ENCODE measurements at regions not wholly inside any gene's neighbourhood (a gene's known extent, or its start where the extent isn't known, plus 50 kb on each side); places are given as distances from the start of the nearest gene placed in this dataset.

DNA sequence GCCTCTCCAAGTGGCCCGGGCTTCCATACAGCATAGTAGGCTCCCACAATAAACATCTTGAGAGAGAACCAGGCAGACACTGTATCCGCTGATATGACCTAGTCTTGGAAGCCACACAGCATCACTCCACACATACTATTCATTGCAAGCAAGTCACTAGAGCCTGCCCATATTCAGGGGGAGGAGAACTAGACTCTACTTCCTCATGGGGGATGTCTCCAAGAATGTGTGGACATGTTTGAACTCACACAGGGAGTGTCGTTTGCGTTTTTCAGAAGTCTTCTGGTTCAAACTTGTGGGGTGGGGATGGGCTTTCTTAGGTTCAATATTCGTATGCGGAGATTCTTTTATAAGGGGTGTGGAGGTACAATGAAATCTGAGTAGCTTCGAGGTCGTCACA, 232.6 kb upstream of the HABP2 start:
- TF ChIP-seq TAF1 (IDR thresholded peaks at IDR 0.05; ENCODE audit: borderline replicate concordance, insufficient read depth, low read length) (no peak), SIN3A (IDR thresholded peaks at IDR 0.05; ENCODE audit: borderline replicate concordance, insufficient read depth, low read length) (no peak)
- TF ChIP-seq, protein P1, sequence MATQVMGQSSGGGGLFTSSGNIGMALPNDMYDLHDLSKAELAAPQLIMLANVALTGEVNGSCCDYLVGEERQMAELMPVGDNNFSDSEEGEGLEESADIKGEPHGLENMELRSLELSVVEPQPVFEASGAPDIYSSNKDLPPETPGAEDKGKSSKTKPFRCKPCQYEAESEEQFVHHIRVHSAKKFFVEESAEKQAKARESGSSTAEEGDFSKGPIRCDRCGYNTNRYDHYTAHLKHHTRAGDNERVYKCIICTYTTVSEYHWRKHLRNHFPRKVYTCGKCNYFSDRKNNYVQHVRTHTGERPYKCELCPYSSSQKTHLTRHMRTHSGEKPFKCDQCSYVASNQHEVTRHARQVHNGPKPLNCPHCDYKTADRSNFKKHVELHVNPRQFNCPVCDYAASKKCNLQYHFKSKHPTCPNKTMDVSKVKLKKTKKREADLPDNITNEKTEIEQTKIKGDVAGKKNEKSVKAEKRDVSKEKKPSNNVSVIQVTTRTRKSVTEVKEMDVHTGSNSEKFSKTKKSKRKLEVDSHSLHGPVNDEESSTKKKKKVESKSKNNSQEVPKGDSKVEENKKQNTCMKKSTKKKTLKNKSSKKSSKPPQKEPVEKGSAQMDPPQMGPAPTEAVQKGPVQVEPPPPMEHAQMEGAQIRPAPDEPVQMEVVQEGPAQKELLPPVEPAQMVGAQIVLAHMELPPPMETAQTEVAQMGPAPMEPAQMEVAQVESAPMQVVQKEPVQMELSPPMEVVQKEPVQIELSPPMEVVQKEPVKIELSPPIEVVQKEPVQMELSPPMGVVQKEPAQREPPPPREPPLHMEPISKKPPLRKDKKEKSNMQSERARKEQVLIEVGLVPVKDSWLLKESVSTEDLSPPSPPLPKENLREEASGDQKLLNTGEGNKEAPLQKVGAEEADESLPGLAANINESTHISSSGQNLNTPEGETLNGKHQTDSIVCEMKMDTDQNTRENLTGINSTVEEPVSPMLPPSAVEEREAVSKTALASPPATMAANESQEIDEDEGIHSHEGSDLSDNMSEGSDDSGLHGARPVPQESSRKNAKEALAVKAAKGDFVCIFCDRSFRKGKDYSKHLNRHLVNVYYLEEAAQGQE (IDR thresholded peaks at IDR 0.05; ENCODE audit: insufficient read depth in 1 of 2, low read depth in 2 of 2, low read length in 2 of 2), result no peak

Data from PFSK-1 (cell line).